Dermis blood vessel endothelial cell (primary cell): ENCODE measurements at regions not wholly inside any gene's neighbourhood (a gene's known extent, or its start where the extent isn't known, plus 50 kb on each side); places are given as distances from the start of the nearest gene placed in this dataset.
"Not testable (repeated sequence)": the region's sequence is repeated elsewhere in the genome, so short reads cannot be mapped to it uniquely, and the experiment has no call there.

Experiments
- DNase-seq: peaks from one replicate; pipeline ENCODE4 v3.0.0; 2010

- no peak for DNase-seq
Observed at GRCh38 chr9:84511651-84512050, 157.9 kb upstream of the NTRK2 start.

DNA sequence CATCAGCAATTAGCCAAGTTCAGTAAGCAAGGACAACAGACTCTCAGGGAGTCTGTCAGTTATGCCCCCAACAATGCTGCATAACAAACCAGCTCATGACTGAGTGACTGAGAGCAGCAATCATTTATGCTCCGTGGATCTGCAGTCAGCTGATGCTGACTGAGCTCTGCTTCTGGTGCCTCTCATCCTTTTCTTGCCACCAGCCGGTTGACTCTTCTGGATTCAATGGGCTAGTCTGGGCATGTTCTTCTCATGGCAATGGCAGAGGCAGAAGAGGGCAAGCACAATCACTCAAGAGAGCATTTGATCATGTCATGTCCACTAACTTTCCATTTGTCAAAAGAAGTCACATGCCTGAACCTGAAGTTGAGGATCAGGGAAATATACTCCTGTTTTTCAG lies 157.0 kb upstream of the NTRK2 start:
- DNase-seq: no peak

GRCh38 chr9:84513473-84513872 lies 156.1 kb upstream of the NTRK2 start:
- no peak for DNase-seq

DNA sequence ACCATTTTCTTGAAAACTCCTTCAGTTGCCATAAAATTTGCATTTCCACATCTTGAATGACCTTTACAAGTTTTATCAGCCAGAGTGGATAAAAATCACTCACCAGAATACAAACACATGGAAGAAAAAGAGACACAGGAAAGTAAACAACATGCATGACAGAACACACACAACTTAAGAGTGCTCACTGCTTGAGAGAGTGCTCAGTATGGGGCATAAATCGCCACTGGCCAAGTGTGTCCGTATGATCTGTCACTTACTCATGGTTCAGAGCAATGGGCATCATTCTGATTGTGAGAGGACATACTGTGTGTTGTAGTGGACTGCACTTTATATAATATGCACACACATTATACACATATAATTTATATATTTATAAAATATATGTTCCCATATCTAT lies 155.6 kb upstream of the NTRK2 start:
- no peak for DNase-seq

GRCh38 chr9:84514421-84514820 lies 155.1 kb upstream of the NTRK2 start:
- DNase-seq: no peak

DNA sequence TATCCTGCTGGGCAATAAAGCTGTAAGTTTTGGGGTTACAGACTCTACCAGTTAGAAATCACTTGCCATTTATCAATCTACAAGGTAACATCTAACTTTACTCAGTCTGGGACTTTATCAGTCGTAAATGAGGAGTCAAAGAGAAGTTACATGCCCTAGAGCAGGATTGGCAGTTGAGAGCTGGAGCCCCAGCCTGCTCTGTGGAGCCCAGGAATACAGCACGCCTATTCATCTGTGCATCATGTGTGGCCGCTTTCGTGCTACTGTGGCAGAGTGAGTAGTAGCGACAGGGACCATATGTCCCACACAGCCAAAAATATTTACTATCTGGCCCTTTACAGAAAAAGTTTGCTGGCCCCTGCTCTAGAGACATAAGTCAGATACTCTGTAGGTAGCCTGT lies 152.5 kb upstream of the NTRK2 start:
- no peak for DNase-seq

- no peak for DNase-seq
Observed at GRCh38 chr9:84519413-84519812, 150.1 kb upstream of the NTRK2 start.

- no peak for DNase-seq
Observed at GRCh38 chr9:84521208-84521607, 148.3 kb upstream of the NTRK2 start.

GRCh38 chr9:84526211-84526610 lies 143.3 kb upstream of the NTRK2 start:
- DNase-seq: not testable (repeated sequence)

- not testable (repeated sequence) for DNase-seq
Observed at GRCh38 chr9:84527060-84527720, 142.3 kb upstream of the NTRK2 start.

DNA sequence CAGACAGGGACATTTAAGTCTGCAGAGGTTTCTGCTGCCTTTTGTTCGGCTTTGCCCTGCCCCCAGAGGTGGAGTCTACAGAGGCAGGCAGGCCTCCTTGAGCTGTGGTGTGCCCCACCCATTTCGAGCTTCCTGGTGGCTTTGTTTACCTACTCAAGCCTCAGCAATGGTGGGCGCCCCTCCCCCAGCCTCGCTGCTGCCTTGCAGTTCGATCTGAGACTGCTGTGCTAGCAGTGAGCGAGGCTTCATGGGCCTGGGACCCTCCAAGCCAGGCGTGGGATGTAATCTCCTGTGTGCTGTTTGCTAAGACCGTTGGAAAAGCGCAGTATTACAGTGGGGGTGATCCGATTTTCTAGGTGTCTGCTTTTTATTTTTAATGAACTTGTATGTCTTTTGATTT lies 133.6 kb upstream of the NTRK2 start:
- DNase-seq: not testable (repeated sequence)

DNA sequence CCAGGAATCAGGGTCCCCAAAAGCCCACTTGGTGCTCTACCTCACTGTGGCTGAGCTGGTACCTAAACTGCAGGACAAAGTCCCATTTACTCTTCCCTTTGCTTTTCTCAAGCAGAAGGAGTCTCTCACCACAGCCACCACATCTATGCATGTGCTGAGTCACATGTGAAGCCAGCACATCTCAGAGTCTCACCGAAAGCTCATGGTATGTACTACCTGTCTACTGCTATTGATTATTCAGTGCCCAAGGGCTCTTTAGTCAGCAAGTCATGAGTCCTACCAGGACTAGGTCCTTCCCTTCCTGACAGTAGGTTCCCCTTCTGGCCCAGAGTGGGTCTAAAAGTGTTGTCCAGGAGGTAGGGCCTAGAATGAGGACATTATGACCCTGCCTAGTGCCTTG lies 130.7 kb upstream of the NTRK2 start:
- no peak for DNase-seq

DNA sequence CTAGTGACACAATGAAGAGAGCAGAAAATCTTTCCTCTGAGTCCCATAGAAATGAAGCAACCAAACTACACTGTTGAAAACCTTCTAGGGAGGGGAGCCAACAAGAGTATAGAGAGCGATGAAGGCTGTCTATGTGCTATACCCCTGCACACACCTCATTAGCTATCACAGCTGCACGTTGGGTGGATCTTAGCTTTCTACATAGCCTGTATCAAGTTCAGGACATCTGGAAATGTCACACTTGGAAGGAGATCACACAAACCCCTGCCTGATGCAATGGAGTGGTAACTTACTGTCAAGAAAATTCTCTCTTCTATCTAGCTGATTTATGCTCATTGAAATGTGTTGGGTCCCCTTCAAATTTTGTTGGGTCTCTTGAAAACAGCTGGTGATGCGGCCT lies 127.0 kb upstream of the NTRK2 start:
- no peak for DNase-seq

DNA sequence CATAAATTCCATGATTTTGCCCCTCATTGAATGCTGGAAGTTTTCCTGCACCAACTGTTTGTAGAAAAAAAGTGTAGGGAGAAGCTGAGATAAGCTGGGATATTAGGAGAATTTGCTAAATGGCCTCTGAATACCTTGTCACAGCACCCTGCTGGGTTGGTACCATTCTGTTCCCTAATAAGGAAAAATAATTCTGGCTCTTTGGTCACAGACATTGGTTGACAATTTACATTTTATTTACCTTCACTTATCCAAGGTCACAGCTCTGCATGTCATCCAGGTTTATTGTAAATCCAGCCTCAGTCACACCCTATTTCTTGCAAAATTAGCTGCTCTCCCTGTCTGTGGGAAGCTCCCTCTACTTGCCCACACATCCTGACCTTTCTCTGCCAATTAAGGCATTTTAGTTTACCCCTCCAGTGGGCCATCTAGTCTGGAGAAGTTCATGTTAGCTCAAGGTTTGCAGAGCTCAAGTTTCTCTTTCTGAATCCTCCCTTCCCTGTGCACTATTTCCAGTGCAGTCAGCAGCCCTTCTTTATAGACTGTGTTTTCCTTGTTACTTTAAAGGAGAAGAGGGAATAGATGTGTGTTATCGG lies 115.4 kb upstream of the NTRK2 start:
- no peak for DNase-seq

DNA sequence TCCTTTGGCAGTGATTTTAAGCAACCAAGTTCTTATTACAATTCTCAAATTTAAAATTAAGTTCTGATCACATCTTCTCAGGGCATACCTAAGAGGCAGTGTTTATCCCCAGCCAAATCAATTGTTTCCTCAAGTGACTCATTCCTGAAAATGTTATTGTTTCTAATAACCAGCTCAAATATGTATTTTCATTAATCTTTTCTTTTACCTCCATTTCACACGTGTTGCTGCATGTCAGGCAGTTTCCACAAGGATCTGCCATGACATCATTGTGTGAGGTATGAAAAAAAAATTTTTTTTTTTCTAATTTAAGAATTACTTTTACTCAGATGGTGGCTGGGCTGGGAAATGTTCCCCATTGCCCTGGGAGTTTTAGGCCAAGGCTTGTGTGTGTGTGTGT lies 113.0 kb upstream of the NTRK2 start:
- DNase-seq: no peak

- no peak for DNase-seq
Observed at GRCh38 chr9:84557751-84558150, 111.8 kb upstream of the NTRK2 start.

GRCh38 chr9:84563691-84564090 lies 105.8 kb upstream of the NTRK2 start:
- DNase-seq: no peak

DNA sequence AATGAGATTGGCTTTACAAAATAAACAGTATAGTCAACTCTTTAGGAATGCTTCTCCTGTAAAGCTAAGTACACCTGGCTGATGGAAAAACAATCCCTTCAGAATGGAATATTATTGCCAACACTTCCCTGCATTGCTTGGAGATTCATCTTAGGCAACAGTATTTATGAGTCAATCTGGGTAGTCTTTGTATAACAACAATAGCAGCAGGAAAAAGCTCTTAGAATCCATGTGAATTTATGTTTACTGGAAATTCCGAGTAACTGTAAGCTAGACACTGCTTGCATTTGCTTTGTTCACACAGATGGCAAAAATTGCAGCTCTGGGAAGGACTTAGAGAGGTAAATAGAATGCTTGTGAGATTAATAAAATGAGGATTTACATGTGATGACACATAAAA lies 101.7 kb upstream of the NTRK2 start:
- DNase-seq: no peak

DNA sequence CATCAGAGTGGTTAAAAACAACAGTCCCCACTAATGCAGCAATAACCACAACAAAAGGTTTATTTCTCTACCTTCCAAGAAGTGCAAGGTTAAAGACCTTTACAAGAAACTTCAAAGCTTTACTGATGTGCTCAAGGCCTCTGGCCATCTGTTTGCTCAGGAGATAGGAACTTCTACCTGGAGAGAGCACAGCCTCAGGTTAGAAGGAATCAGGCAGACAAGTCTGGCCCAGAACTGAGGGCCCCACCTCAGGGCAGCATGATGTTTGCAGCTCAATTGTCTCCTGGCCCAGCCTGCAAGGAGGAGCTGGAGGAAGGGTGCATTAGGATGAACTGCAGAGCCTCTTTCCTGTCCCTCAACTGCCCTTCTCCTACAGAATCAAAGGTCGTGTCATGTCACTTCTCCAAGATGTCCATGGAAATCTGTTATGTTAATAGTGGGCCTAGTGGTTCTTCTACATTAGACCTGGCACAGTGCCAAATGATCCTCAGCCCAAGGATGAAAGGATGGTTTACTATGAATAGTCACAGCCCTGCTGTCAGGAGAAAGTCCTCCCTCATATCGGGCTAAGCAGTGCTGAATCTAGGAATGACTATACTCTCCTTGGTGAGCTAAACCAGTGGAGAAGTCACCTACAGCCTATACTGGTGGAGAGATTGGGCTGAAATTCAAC lies 98.9 kb upstream of the NTRK2 start:
- no peak for DNase-seq

DNA sequence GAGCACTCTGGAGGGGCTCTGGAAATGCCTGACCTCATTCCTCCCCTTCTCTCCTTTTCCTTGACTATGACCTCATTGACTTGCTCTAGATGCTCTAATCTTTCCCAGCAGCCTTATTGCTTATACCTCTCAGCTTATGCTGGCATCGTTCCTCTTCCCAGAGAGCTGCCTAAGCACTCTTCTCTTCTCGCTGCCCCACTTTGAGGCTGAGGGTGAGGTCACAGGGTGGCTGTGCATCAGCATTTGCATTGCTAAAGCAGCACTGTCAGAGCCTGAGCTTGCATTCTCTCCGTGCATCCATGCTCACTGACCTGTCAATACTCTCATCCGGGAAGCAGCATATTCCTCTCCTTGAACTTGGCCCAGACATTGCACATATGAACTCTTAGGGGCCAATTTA lies 96.4 kb upstream of the NTRK2 start:
- no peak for DNase-seq

DNA sequence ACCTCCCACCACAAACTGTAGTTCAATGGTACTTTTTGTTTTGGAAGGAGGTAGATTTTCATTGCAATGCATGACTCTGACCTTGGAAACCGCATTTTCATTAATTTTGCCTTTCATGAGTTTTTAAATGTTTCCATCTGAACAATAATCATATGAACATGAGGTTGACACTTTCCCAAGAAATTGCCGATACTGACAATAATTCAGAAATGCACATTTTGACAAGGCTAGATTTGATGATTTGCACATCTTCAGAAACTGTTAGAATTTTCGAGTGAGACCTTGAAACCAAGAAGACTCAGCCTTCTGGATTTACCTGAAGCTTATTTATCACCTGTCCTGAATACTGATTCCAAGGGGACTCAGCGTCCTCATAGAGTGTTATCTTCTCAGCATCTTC lies 93.8 kb upstream of the NTRK2 start:
- no peak for DNase-seq

DNA sequence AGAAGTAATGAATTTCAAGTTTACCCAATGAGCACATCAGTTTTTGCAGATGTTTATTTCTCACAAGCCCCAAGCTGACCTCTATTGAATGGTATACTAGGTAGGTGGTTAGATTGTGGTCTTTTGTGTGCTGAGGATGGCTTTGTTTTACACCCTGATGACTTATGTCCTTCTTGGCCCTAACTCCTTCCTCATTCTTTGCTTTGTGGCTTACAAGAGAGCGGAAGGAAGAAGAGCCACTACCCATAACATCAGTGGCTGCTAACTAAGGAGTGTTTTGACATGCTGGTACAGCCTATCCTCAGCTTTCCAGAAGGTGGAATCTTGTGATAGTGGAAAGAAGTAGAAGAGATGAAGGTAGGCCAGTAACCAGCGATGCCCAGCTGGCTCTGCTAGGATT lies 85.7 kb upstream of the NTRK2 start:
- no peak for DNase-seq

DNA sequence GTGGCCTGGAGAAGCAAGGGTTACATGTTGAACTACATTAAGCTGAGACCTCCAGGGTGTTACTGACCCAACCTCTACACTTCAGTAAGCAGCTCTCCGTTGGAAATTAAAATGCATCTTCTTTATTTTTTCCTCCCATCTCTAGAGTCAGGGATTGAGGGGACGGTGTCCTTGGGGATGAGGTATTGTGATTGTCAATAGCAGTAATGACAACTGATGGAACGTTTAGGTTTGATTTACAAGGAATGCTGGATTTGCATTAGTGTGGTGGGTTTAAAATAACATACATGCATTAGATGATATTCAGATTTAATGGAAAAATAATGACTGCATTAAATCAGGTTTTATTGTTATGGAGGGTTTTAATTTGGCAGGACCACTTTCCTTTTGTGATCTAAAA lies 82.9 kb upstream of the NTRK2 start:
- no peak for DNase-seq

DNA sequence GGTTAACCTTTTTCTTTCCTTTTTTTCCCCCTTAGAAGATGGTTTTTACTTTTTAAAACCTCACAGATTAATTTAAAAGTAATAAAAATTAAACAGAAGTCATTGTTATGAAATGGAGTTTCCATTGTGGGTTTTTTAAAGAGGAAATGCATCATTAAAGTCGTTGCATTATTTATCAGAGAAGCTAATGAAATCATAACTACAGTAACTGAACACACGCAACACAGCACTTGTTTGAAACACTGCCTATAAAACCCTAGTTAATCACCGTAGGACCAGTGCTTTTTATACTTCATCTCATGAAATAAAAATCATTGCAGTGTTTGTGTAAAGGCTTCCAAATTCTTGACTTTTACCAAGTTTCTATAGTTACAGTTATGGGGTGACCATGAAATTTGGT lies 82.4 kb upstream of the NTRK2 start:
- DNase-seq: no peak

GRCh38 chr9:84589542-84589941 lies 80.0 kb upstream of the NTRK2 start:
- DNase-seq: no peak
